Gastroesophageal sphincter (tissue), 4 donors: ENCODE measurements at regions not wholly inside any gene's neighbourhood (a gene's known extent, or its start where the extent isn't known, plus 50 kb on each side); places are given as distances from the start of the nearest gene placed in this dataset.

Experiments
- ATAC-seq: fragments of 150-250 bp; one replicate; pipeline ENCODE4 v1.9.1; 2016; ENCODE audit warnings: mild to moderate bottlenecking, moderate library complexity
- H3K27ac ChIP-seq, 4 donors: fragments of 200-600 bp; sonication (generic) in 3 of 4; 1 replicate in 3 of 4; 2 replicates in 1 of 4; pipeline ENCODE4 v1.5.1; 2016 to 2019
- H3K27me3 ChIP-seq: fragments of 200-600 bp; sonication (generic); one replicate; pipeline ENCODE4 v1.5.1; 2019
- H3K36me3 ChIP-seq, 2 donors: fragments of 200-600 bp; sonication (generic); one replicate each; pipeline ENCODE4 v1.5.1; 2019; ENCODE audit warnings: control low read depth in 1 of 2
- H3K4me1 ChIP-seq, 3 donors: fragments of 200-600 bp; sonication (generic); 1 replicate in 2 of 3; 2 replicates in 1 of 3; pipeline ENCODE4 v1.5.1; 2016 to 2019; ENCODE audit warnings: control low read depth in 2 of 3
- H3K4me3 ChIP-seq, 2 donors: fragments of 200-600 bp; sonication (generic); one replicate each; pipeline ENCODE4 v1.5.1; 2019; ENCODE audit warnings: mild to moderate bottlenecking in 1 of 2, moderate library complexity in 1 of 2
- H3K9me3 ChIP-seq, 3 donors: fragments of 200-600 bp; sonication (generic); one replicate each; pipeline ENCODE4 v1.5.1; 2017 to 2019; ENCODE audit warnings: control low read depth in 2 of 3
- EP300 ChIP-seq: sonication (generic); formaldehyde crosslinking; IDR thresholded peaks from one replicate; pipeline ENCODE4 v1.6.1; 2017; ENCODE audit warnings: antibody characterized with exemption, mild to moderate bottlenecking
- POLR2A ChIP-seq, 2 donors: fragments of 450-650 bp; IDR thresholded peaks; one replicate each; pipeline ENCODE4 v1.6.1; 2017; ENCODE audit warnings: antibody characterized with exemption in 2 of 2, mild to moderate bottlenecking in 2 of 2, moderate library complexity in 1 of 2
- POLR2AphosphoS5 ChIP-seq: sonication (generic); formaldehyde crosslinking; IDR thresholded peaks from one replicate; pipeline ENCODE4 v1.6.1; 2017; ENCODE audit warnings: antibody characterized with exemption
- WGBS, 2 donors: methylation state at CpG; one replicate each; pipeline ENCODE4 v1.1.5; 2018; ENCODE audit warnings: low coverage in 1 of 2; 5-methylcytosine and 5-hydroxymethylcytosine counted together
- TF ChIP-seq, protein P1 (sequence below), 4 experiments: fragments of 200-600 bp in 2 of 4; fragments of 450-650 bp in 2 of 4; sonication (generic) in 1 of 4; IDR thresholded peaks; one replicate each; pipeline ENCODE4 v1.5.1; 2017 to 2019; ENCODE audit warnings: antibody characterized with exemption in 4 of 4, mild to moderate bottlenecking in 2 of 4, moderate library complexity in 2 of 4

DNA sequence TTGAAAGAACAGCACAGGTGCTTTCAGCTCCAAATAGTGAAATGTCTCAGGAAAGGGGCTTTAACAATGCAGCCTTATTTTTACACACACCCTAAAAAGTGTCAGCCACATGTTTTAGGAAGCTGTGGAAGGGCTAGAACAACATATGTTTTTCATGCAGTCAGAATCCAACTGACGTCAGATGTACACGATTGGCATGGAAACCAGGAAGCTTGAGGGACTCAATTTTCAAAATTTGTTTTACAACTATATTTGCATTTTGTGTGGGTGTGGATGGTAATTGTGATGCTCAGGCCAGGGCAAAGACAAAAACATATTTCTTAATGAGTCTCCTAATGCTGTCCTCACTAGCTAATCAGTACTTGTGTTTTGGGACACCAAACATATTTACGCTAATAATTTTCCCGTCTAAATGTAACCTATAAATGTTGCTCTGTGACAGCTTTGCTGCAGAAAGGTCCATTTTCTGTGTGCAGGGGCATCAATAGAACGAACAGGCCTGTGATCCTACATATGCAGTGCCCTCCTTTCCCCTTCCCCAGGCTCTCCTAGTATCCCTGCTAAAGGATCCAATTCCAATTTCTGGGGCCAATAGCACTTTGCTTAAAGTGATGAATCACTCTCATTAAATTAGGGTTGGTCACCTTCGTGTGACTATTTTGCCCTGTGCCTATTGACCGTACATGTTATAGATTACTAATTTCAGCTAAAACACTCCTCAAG is 434.0 kb upstream of the CDH5 start:
- no peak for ATAC-seq
- WGBS, 2 donors, result 56 to 76% methylated on average over 7 of the region's 7 CpGs

DNA sequence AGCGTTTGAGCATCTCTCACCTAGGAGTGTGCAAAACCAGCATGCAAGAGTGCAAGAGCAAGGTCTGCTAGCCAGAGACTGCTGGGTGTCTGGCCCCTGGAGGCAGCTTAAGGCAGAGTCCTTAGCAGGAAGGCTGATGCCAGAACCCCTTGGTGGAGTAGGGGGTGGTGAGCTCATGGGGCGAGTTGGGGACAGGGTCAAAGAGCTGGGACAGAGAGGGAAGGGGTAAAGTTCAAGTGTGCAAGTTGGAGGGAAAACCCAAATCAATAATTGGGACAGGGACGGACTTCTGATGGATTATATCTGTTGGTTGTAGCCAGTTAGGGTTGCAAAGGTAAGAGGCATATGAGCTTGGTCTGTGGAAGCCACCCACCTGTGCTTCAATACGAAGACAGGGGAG is 443.6 kb upstream of the CDH5 start:
- H3K27ac ChIP-seq, result no peak overlapping the region
- no peaks in the 10 kb centered on the region for H3K27me3 ChIP-seq
- no peak for ATAC-seq
- no peaks in the 10 kb centered on the region for H3K4me1 ChIP-seq
- H3K4me3 ChIP-seq, result no peak overlapping the region
- H3K9me3 ChIP-seq, result no peaks in the 10 kb centered on the region
- no peaks in the 10 kb centered on the region for H3K36me3 ChIP-seq
- 79 to 83% methylated on average over 2 to 4 of the region's 4 CpGs for WGBS, 2 donors
- no peak for TF ChIP-seq POLR2AphosphoS5
- no peak for TF ChIP-seq EP300
- no peak for TF ChIP-seq POLR2A (IDR thresholded peaks at IDR 0.05)
- TF ChIP-seq, protein P1, sequence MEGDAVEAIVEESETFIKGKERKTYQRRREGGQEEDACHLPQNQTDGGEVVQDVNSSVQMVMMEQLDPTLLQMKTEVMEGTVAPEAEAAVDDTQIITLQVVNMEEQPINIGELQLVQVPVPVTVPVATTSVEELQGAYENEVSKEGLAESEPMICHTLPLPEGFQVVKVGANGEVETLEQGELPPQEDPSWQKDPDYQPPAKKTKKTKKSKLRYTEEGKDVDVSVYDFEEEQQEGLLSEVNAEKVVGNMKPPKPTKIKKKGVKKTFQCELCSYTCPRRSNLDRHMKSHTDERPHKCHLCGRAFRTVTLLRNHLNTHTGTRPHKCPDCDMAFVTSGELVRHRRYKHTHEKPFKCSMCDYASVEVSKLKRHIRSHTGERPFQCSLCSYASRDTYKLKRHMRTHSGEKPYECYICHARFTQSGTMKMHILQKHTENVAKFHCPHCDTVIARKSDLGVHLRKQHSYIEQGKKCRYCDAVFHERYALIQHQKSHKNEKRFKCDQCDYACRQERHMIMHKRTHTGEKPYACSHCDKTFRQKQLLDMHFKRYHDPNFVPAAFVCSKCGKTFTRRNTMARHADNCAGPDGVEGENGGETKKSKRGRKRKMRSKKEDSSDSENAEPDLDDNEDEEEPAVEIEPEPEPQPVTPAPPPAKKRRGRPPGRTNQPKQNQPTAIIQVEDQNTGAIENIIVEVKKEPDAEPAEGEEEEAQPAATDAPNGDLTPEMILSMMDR (IDR thresholded peaks at IDR 0.05), result no peak

More for the DNA sequence above, 434.0 kb upstream of the CDH5 start:
- no peak overlapping the region for H3K27ac ChIP-seq
- H3K27me3 ChIP-seq, result no peaks in the 10 kb centered on the region
- no peaks in the 10 kb centered on the region for H3K36me3 ChIP-seq
- peaks cover 0 to 9% (median 0%) of the 10 kb centered on the region in 3 donors for H3K9me3 ChIP-seq
- TF ChIP-seq, protein P1 (IDR thresholded peaks at IDR 0.05), result no peak
- TF ChIP-seq EP300 (no peak), POLR2A (IDR thresholded peaks at IDR 0.05) (no peak), POLR2AphosphoS5 (no peak)
- no peak overlapping the region for H3K4me3 ChIP-seq
- no peaks in the 10 kb centered on the region for H3K4me1 ChIP-seq

DNA sequence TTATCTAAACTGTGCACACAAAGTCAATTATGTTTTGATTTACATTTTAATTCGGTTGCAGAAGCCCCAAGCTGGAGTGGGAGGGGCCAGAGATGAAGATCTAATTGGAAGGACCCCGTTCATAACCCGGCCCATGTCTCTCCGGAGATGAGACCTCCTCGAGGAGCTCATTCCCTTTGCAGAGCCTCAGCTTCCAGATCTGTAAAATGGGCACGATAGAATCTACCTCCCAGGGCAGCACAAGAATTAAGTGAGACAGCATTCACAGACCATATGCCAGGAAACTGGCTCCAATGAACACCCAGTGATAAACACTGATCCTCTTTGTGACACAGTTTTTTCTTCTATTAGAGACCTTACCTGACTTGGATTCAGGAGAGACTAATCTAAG is 446.5 kb upstream of the CDH5 start:
- Histone ChIP-seq H3K27me3 (no peaks in the 10 kb centered on the region), H3K36me3 (no peaks in the 10 kb centered on the region), H3K9me3 (no peaks in the 10 kb centered on the region), H3K4me3 (no peak overlapping the region), H3K27ac (no peak overlapping the region), H3K4me1 (no peaks in the 10 kb centered on the region)
- 100% methylated on average over 1 to 4 of the region's 6 CpGs for WGBS, 2 donors
- ATAC-seq, result no peak
- TF ChIP-seq EP300 (no peak), POLR2AphosphoS5 (no peak), POLR2A (IDR thresholded peaks at IDR 0.05) (no peak)
- TF ChIP-seq, protein P1 (IDR thresholded peaks at IDR 0.05), result no peak

DNA sequence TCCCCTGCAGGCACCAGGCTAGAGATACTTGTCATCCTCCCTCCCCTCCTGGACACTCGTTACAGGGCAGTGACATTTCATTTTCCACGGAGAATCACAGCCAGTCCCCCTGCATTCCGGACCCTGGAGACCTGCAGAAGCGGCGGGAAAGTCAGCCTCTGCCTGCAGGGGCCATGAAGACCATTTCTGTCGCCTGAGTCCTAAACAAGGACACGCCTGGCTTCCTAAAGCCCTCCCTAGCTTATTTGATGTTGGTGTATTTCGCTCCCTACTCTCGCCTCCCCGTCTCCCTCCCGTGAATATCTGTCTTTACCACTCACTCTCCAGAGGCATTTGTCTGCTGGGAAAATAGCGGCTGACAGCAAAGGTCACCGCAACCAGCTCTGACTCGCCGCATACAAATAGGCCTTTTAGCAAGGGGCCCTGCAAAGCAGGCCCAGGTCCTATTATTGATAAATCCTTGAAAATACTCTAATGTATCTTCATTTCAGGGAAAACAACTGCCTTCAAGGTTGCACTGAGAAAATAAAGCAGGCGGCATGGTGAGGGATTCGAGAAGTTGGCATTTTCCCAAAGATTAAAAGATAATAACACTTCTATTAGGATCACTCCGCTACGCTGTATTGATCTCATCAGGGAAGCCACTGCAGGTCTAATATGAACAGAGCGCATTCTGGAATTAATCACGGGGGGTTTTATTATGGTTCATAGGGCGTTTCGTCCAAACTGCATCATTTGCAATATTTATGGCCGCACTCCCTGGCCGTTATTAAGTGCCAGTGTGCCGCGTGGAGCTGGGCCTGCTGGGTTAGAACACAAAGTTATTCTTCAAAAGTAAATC is 447.1 kb upstream of the CDH5 start:
- Histone ChIP-seq H3K36me3 (no peaks in the 10 kb centered on the region), H3K27me3 (no peaks in the 10 kb centered on the region), H3K4me1 (no peaks in the 10 kb centered on the region), H3K9me3 (no peaks in the 10 kb centered on the region), H3K27ac (no peak overlapping the region), H3K4me3 (no peak overlapping the region)
- 81 to 95% methylated on average over 18 of the region's 27 CpGs for WGBS, 2 donors
- ATAC-seq, result no peak
- no peak for TF ChIP-seq EP300
- TF ChIP-seq, protein P1 (IDR thresholded peaks at IDR 0.05), result no peak
- no peak for TF ChIP-seq POLR2A (IDR thresholded peaks at IDR 0.05)
- no peak for TF ChIP-seq POLR2AphosphoS5
